Stimulated activated CD4-positive, alpha-beta T cell treated with anti-CD3 and anti-CD28 coated beads, Interleukin-12 subunit alpha, Interleukin-12 subunit beta, amount 100 ng/mL, for 48 hours (primary cell): ENCODE measurements at regions not wholly inside any gene's neighbourhood (a gene's known extent, or its start where the extent isn't known, plus 50 kb on each side); places are given as distances from the start of the nearest gene placed in this dataset.

Source experiments
- DNase-seq, 3 donors: peaks; one replicate each; pipeline ENCODE4 v3.0.0-alpha.2; 2020; ENCODE audit warnings: low read depth in 2 of 3, low spot score in 1 of 3

GRCh38 chr20:7057611-7058010 lies 290.1 kb downstream of the BMP2 start:
- no peak for DNase-seq

GRCh38 chr20:7078804-7079203 lies 311.3 kb downstream of the BMP2 start:
- no peak for DNase-seq

GRCh38 chr20:7080472-7080871 lies 313.0 kb downstream of the BMP2 start:
- no peak for DNase-seq

GRCh38 chr20:7085467-7085866 lies 318.0 kb downstream of the BMP2 start:
- DNase-seq: no peak

GRCh38 chr20:7087803-7088202 lies 320.3 kb downstream of the BMP2 start:
- DNase-seq: no peak

GRCh38 chr20:7090001-7090400 lies 322.5 kb downstream of the BMP2 start:
- DNase-seq: no peak

- no peak for DNase-seq
These were observed 323.3 kb downstream of the BMP2 start for GRCh38 chr20:7090811-7091210.

GRCh38 chr20:7091655-7092054 lies 324.2 kb downstream of the BMP2 start:
- DNase-seq: no peak

- DNase-seq: no peak
These were observed 327.0 kb downstream of the BMP2 start for GRCh38 chr20:7094438-7094997.

GRCh38 chr20:7106910-7107309 lies 339.4 kb downstream of the BMP2 start:
- DNase-seq: no peak

- DNase-seq: no peak
These were observed 341.4 kb downstream of the BMP2 start for GRCh38 chr20:7108929-7109328.

GRCh38 chr20:7113577-7114466 lies 346.3 kb downstream of the BMP2 start:
- no peak for DNase-seq

- DNase-seq: no peak
These were observed 356.0 kb downstream of the BMP2 start for GRCh38 chr20:7123457-7123856.

- no peak for DNase-seq
These were observed 356.6 kb downstream of the BMP2 start for GRCh38 chr20:7124120-7124519.

GRCh38 chr20:7136886-7137285 lies 369.4 kb downstream of the BMP2 start:
- no peak for DNase-seq

- no peak for DNase-seq
These were observed 370.1 kb downstream of the BMP2 start for GRCh38 chr20:7137395-7138151.

GRCh38 chr20:7144464-7144863 lies 377.0 kb downstream of the BMP2 start:
- DNase-seq: no peak

GRCh38 chr20:7146552-7147219 lies 379.2 kb downstream of the BMP2 start:
- no peak for DNase-seq

- no peak for DNase-seq
These were observed 379.7 kb downstream of the BMP2 start for GRCh38 chr20:7147220-7147601.

GRCh38 chr20:7151676-7152470 lies 384.4 kb downstream of the BMP2 start:
- DNase-seq: no peak

- no peak for DNase-seq
These were observed 387.8 kb downstream of the BMP2 start for GRCh38 chr20:7155282-7155681.
